IPS DF 19.7 (cell line): ENCODE measurements at regions not wholly inside any gene's neighbourhood (a gene's known extent, or its start where the extent isn't known, plus 50 kb on each side); places are given as distances from the start of the nearest gene placed in this dataset.
"Not testable (repeated sequence)": the region's sequence is repeated elsewhere in the genome, so short reads cannot be mapped to it uniquely, and the experiment has no call there.

Experiments used
- DNase-seq: peaks from one replicate; pipeline ENCODE4 v3.0.0-alpha.2; 2013; ENCODE audit warnings: low read depth, low spot score

DNA sequence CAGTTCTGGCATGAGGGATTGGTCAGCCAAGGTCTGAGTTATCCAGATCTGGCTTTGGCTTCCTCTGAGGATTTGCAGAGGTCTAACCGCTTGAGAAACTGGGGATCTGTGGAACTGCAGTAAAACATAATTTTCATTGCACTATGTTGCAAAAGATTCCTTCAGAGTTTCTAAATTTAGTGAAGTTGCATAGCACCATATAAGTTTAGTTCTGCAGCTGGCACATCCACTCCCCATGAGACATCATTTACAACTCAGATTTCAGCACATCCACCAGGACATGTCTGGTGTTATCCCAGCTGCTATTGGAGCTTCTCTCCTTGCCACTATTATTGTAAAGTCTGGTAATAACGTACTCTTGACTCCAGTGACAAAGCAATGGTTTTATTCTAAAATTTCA is 181.5 kb downstream of the CWF19L2 start:
- DNase-seq = no peak

- DNase-seq = no peak
These were observed 182.0 kb downstream of the CWF19L2 start for GRCh38 chr11:107275632-107276031.

- DNase-seq = no peak
These were observed 183.5 kb downstream of the CWF19L2 start for GRCh38 chr11:107274138-107274537.

- DNase-seq = no peak
These were observed 185.1 kb downstream of the CWF19L2 start for GRCh38 chr11:107272561-107272960.

GRCh38 chr11:107271425-107271824 is 186.2 kb downstream of the CWF19L2 start:
- no peak for DNase-seq

- DNase-seq = no peak
These were observed 188.6 kb downstream of the CWF19L2 start for GRCh38 chr11:107268977-107269376.

GRCh38 chr11:107266455-107266854 is 191.2 kb downstream of the CWF19L2 start:
- no peak for DNase-seq

- no peak for DNase-seq
These were observed 192.0 kb downstream of the CWF19L2 start for GRCh38 chr11:107265591-107266121.

DNA sequence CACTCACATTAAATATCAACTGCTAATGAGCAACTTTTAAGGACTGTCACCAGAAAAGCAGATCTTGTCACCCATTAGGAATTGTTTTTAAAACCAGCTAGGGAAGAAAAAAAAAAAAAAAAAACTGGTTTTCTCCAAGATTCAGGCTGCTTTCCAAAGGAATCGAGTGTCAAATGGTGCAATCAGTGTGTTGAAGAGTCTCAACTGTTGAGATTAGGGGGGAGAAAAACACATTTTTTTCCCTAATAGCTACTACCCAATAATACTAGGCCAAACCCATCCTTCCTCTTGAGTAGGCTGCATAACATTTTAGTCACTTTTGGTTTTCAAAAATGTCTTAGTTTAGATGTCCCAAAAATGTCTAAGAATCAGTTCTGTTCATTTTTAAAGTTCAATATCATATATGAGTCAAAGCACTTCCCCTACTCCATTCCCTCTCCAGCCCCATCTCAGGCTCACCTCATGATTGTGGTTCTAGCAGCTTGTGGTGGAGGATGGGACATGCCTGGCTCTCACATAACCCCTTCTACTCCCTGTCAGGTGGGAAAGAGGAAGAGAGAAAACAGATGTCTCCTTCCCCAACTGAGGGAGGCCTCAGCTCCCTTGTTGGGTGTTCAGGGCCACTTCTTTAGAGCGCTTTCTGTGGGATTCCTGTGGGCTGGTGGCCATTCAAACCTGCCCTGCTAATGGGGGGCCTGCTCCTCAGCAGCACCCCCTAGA is 193.6 kb downstream of the CWF19L2 start:
- no peak for DNase-seq

- DNase-seq = no peak
These were observed 197.8 kb downstream of the CWF19L2 start for GRCh38 chr11:107259811-107260221.

- DNase-seq = no peak
These were observed 199.9 kb downstream of the CWF19L2 start for GRCh38 chr11:107257710-107258109.

- DNase-seq = not testable (repeated sequence)
These were observed 204.0 kb downstream of the CWF19L2 start for GRCh38 chr11:107253661-107254060.

- no peak for DNase-seq
These were observed 205.0 kb downstream of the CWF19L2 start for GRCh38 chr11:107252429-107253161.

- DNase-seq = no peak
These were observed 206.3 kb downstream of the CWF19L2 start for GRCh38 chr11:107251298-107251697.

GRCh38 chr11:107250017-107250416 is 207.6 kb downstream of the CWF19L2 start:
- no peak for DNase-seq

GRCh38 chr11:107249054-107249453 is 208.6 kb downstream of the CWF19L2 start:
- DNase-seq = no peak

GRCh38 chr11:107247167-107247861 is 210.3 kb downstream of the CWF19L2 start:
- DNase-seq = no peak

DNA sequence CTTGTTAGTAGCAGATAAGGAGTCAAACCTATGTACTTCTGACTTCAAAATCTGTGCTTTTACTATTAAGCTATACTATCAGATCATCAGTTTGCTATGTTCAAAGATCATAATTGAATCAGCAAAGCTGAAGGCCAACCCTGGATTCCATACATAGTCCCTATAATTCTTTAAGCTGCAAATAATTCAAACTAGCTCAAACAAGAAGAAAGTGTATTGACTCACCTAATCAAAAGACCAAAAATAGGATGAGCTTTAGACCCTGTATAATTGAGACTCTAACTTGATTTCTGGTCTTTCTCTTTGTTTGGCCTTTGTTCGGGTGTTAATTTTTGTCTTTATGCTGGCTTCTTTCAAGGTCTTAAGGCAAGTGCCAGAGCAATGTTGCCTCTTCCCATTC is 213.7 kb downstream of the CWF19L2 start:
- DNase-seq = no peak

DNA sequence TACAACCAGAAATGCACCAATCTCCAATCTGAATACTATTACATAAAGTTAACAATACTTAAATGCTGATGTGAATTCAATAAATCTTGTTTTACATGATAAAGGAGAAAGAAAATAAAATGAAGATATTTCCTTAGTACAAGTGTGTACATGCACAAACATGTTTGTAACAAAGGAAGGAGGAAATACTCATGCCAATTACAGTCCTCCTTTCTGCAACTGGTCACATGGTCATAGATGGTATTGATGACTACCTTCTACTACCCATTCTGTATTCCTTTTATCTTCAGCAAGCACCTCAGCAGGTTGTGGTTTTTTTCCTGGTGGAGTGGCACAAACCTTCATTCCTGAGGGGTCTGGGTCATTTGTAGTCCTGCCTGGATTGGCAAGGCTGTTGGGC is 214.2 kb upstream of the GUCY1A2 start:
- DNase-seq = no peak

DNA sequence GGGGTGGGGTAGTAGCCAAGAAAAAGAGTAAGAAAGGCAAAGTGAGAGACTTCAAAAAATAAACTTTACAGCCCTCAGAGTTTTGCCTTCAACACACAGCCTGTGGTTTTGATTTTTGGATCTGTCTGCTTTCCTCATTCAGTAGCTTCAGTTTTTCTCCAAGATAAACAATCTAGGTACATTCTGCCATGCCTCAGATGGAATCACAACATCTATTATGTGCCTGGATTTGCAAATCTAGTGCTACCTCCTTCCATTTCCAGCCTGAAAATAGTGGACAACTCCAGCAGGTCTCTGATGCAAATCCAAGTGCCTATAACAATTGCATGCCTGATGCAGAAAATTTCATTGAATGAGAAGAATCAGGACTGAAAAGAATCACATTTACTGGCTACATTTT is 206.6 kb upstream of the GUCY1A2 start:
- DNase-seq = no peak

DNA sequence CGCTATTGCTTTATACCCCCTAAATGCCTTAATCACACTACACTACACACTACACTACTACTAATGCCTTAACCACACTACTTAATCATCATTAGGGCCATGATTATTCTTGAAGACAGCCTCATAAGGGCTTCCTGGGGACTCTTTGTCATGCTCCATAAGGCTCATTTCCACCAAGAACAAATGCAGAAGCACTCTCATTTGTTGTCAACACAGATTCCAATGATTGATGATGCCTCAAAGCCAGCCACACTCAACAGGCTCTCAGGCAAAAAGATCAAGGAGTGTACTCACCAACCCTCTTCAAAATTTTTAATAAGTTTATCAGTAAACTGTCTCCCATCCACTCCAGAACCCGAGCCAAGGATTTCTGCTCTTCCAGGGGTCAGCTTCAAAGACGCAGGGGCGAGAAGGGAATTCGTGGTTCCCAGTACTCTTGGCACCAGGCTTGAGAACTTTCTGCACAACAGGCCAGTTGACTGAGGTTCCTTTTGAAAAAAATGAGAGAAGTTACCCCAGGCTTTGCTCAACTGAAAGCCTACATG is 204.7 kb upstream of the GUCY1A2 start:
- DNase-seq = no peak

- DNase-seq = no peak
These were observed 204.2 kb upstream of the GUCY1A2 start for GRCh38 chr11:107222431-107222830.
